GM19395 (cell line): ENCODE measurements at regions not wholly inside any gene's neighbourhood (a gene's known extent, or its start where the extent isn't known, plus 50 kb on each side); places are given as distances from the start of the nearest gene placed in this dataset.

Source experiments
- ATAC-seq: cut with Tn5 transposase; IDR thresholded peaks from one replicate; pipeline ENCODE4 v1.9.1; 2021; ENCODE audit warnings: mild to moderate bottlenecking, moderate library complexity; ENCODE audit not compliant: unreplicated experiment

- ATAC-seq, result no peak
Observed at GRCh38 chr5:107325866-107326265, 344.9 kb downstream of the EFNA5 start.

- no peak for ATAC-seq
Observed at GRCh38 chr5:107324809-107325208, 345.9 kb downstream of the EFNA5 start.

GRCh38 chr5:107324071-107324470 is 346.7 kb downstream of the EFNA5 start:
- no peak for ATAC-seq

- no peak for ATAC-seq
Observed at GRCh38 chr5:107323536-107323935, 347.2 kb downstream of the EFNA5 start.

- ATAC-seq, result no peak
Observed at GRCh38 chr5:107322936-107323335, 347.8 kb downstream of the EFNA5 start.

- no peak for ATAC-seq
Observed at GRCh38 chr5:107321906-107322305, 348.8 kb downstream of the EFNA5 start.

GRCh38 chr5:107320846-107321245 is 349.9 kb downstream of the EFNA5 start:
- ATAC-seq, result no peak

- no peak for ATAC-seq
Observed at GRCh38 chr5:107320376-107320775, 350.4 kb downstream of the EFNA5 start.

- ATAC-seq, result no peak
Observed at GRCh38 chr5:107319901-107320300, 350.8 kb downstream of the EFNA5 start.

- no peak for ATAC-seq
Observed at GRCh38 chr5:107314330-107314729, 356.4 kb downstream of the EFNA5 start.

GRCh38 chr5:107313921-107314320 is 356.8 kb downstream of the EFNA5 start:
- no peak for ATAC-seq

GRCh38 chr5:107313098-107313497 is 357.6 kb downstream of the EFNA5 start:
- ATAC-seq, result no peak

- ATAC-seq, result no peak
Observed at GRCh38 chr5:107310181-107310580, 360.6 kb downstream of the EFNA5 start.

GRCh38 chr5:107306594-107306993 is 364.1 kb downstream of the EFNA5 start:
- ATAC-seq, result no peak

- no peak for ATAC-seq
Observed at GRCh38 chr5:107306002-107306401, 364.7 kb downstream of the EFNA5 start.

GRCh38 chr5:107304684-107305083 is 366.1 kb downstream of the EFNA5 start:
- no peak for ATAC-seq

GRCh38 chr5:107303171-107303968 is 367.4 kb downstream of the EFNA5 start:
- ATAC-seq, result no peak

GRCh38 chr5:107302441-107302840 is 368.3 kb downstream of the EFNA5 start:
- no peak for ATAC-seq

- ATAC-seq, result no peak
Observed at GRCh38 chr5:107301999-107302398, 368.7 kb downstream of the EFNA5 start.

- no peak for ATAC-seq
Observed at GRCh38 chr5:107300721-107301327, 369.9 kb downstream of the EFNA5 start.

- no peak for ATAC-seq
Observed at GRCh38 chr5:107296572-107296971, 374.2 kb downstream of the EFNA5 start.

- no peak for ATAC-seq
Observed at GRCh38 chr5:107295914-107296313, 374.8 kb downstream of the EFNA5 start.

- no peak for ATAC-seq
Observed at GRCh38 chr5:107294669-107295068, 376.1 kb downstream of the EFNA5 start.
